Mesothelial cell of epicardium (in vitro differentiated cells): ENCODE measurements at regions not wholly inside any gene's neighbourhood (a gene's known extent, or its start where the extent isn't known, plus 50 kb on each side); places are given as distances from the start of the nearest gene placed in this dataset.

Source experiments
- DNase-seq, 2 experiments: peaks; one replicate each; pipeline ENCODE4 v3.0.0; 2021; ENCODE audit warnings: low spot score in 2 of 2; ENCODE audit not compliant: unreplicated experiment in 2 of 2
- H3K27ac Mint-ChIP-seq: 2 replicates; pipeline ENCODE4 v1.8.0; 2021; ENCODE audit warnings: mixed read lengths
- H3K27me3 Mint-ChIP-seq: 2 replicates; pipeline ENCODE4 v1.8.0; 2021; ENCODE audit warnings: low read depth, mixed read lengths
- H3K36me3 Mint-ChIP-seq: 2 replicates; pipeline ENCODE4 v1.8.0; 2021; ENCODE audit warnings: mixed read lengths
- H3K4me1 Mint-ChIP-seq: 2 replicates; pipeline ENCODE4 v1.8.0; 2021; ENCODE audit warnings: mixed read lengths
- H3K4me3 Mint-ChIP-seq: 2 replicates; pipeline ENCODE4 v1.8.0; 2021; ENCODE audit warnings: mild to moderate bottlenecking, moderate library complexity, mixed read lengths
- H3K9me3 Mint-ChIP-seq: 2 replicates; pipeline ENCODE4 v1.8.0; 2021; ENCODE audit warnings: mixed read lengths
- CTCF ChIP-seq: fragments of 200-600 bp; sonication (generic); IDR thresholded peaks from one replicate; pipeline ENCODE4 v1.5.0; 2021; ENCODE audit warnings: antibody characterized with exemption; ENCODE audit not compliant: unreplicated experiment

- no peaks in the 10 kb centered on the region for H3K36me3 Mint-ChIP-seq
- DNase-seq, result no peak
- H3K27me3 Mint-ChIP-seq, result no peaks in the 10 kb centered on the region
- H3K9me3 Mint-ChIP-seq, result no peaks in the 10 kb centered on the region
- H3K27ac Mint-ChIP-seq, result no peak overlapping the region
- TF ChIP-seq CTCF, result no peak
- peaks cover 7% of the 10 kb centered on the region for H3K4me1 Mint-ChIP-seq
- H3K4me3 Mint-ChIP-seq, result no peak overlapping the region
Observed at GRCh38 chr7:125644109-125644508, 714.5 kb upstream of the POT1 start.

GRCh38 chr7:125643302-125643701 is 713.7 kb upstream of the POT1 start:
- no peak for TF ChIP-seq CTCF
- H3K4me3 Mint-ChIP-seq, result no peak overlapping the region
- no peak overlapping the region for H3K27ac Mint-ChIP-seq
- no peaks in the 10 kb centered on the region for H3K4me1 Mint-ChIP-seq
- DNase-seq, result no peak
- H3K36me3 Mint-ChIP-seq, result no peaks in the 10 kb centered on the region
- no peaks in the 10 kb centered on the region for H3K9me3 Mint-ChIP-seq
- no peaks in the 10 kb centered on the region for H3K27me3 Mint-ChIP-seq

- Mint-ChIP-seq H3K27ac (no peak overlapping the region), H3K36me3 (no peaks in the 10 kb centered on the region), H3K4me1 (no peaks in the 10 kb centered on the region), H3K4me3 (no peak overlapping the region), H3K9me3 (no peaks in the 10 kb centered on the region), H3K27me3 (no peaks in the 10 kb centered on the region)
- DNase-seq, result no peak
- no peak for TF ChIP-seq CTCF
Observed at GRCh38 chr7:125641884-125642283, 712.3 kb upstream of the POT1 start.

- Mint-ChIP-seq H3K9me3 (peaks cover 4% of the 10 kb centered on the region), H3K27ac (no peak overlapping the region), H3K4me1 (no peaks in the 10 kb centered on the region), H3K36me3 (no peaks in the 10 kb centered on the region), H3K4me3 (no peak overlapping the region), H3K27me3 (no peaks in the 10 kb centered on the region)
- DNase-seq, result no peak
- TF ChIP-seq CTCF, result no peak
Observed at GRCh38 chr7:125636320-125636962, 706.8 kb upstream of the POT1 start.

- no peaks in the 10 kb centered on the region for H3K4me1 Mint-ChIP-seq
- H3K27me3 Mint-ChIP-seq, result no peaks in the 10 kb centered on the region
- no peak for DNase-seq
- H3K27ac Mint-ChIP-seq, result no peak overlapping the region
- H3K9me3 Mint-ChIP-seq, result peaks cover 33% of the 10 kb centered on the region
- no peaks in the 10 kb centered on the region for H3K36me3 Mint-ChIP-seq
- H3K4me3 Mint-ChIP-seq, result no peak overlapping the region
- TF ChIP-seq CTCF, result no peak
Observed at GRCh38 chr7:125618516-125618915, 688.9 kb upstream of the POT1 start.

GRCh38 chr7:125611582-125611981 is 682.0 kb upstream of the POT1 start:
- Mint-ChIP-seq H3K4me3 (no peak overlapping the region), H3K27me3 (no peaks in the 10 kb centered on the region), H3K4me1 (no peaks in the 10 kb centered on the region), H3K27ac (no peak overlapping the region), H3K9me3 (peaks cover 20% of the 10 kb centered on the region), H3K36me3 (no peaks in the 10 kb centered on the region)
- TF ChIP-seq CTCF, result no peak
- no peak for DNase-seq
